PC-9 (cell line): ENCODE measurements at regions not wholly inside any gene's neighbourhood (a gene's known extent, or its start where the extent isn't known, plus 50 kb on each side); places are given as distances from the start of the nearest gene placed in this dataset.

Experiments used
- BruUV-seq: library from RNA; stranded (reverse); fragments of 400-500 nt; replicated peaks from 2 replicates; lab custom pipeline; 2021; lab: Mats Ljungman, UMichigan
- CTCF ChIA-PET: fragments of 300-600 bp; sonication (Branson Sonifier 250); formaldehyde crosslinking; loops from one replicate; lab custom pipeline; 2022; ENCODE audit warnings: antibody characterized with exemption; lab: Charles Lee
- POLR2A ChIA-PET: fragments of 300-600 bp; sonication (Branson Sonifier 250); formaldehyde crosslinking; loops from one replicate; lab custom pipeline; 2022; ENCODE audit warnings: antibody characterized with exemption; ENCODE audit not compliant: unreplicated experiment; lab: Charles Lee
- DNase-seq, 2 experiments: peaks; one replicate each; pipeline versions ENCODE4 v3.0.0 to v3.0.0-alpha.2; 2015 to 2022; ENCODE audit warnings: mixed read lengths in 1 of 2
- H2AFZ ChIP-seq: fragments of 200-600 bp; sonication (generic); 2 replicates; pipeline ENCODE4 v1.8.1; 2017; ENCODE audit warnings: antibody characterized with exemption
- H3F3A ChIP-seq: fragments of 200-600 bp; sonication (generic); 2 replicates; pipeline ENCODE4 v1.8.1; 2017; ENCODE audit warnings: antibody characterized with exemption, mild to moderate bottlenecking, low read depth; ENCODE audit not compliant: insufficient read depth
- H3K27ac ChIP-seq: fragments of 200-600 bp; sonication (generic); 2 replicates; pipeline ENCODE4 v1.6.1; 2016; ENCODE audit warnings: mixed run types
- H3K27me3 ChIP-seq: fragments of 200-600 bp; sonication (generic); 2 replicates; pipeline ENCODE4 v1.6.1; 2016; ENCODE audit warnings: low read depth, mixed run types; ENCODE audit not compliant: insufficient read depth
- H3K36me3 ChIP-seq: fragments of 200-600 bp; sonication (generic); 2 replicates; pipeline ENCODE4 v1.6.1; 2016; ENCODE audit warnings: low read depth, mixed run types
- H3K4me1 ChIP-seq: fragments of 200-600 bp; sonication (generic); replicated peaks from 2 replicates; pipeline ENCODE4 v1.6.1; 2016; ENCODE audit warnings: mixed run types; ENCODE audit not compliant: insufficient read depth
- H3K4me2 ChIP-seq: fragments of 200-600 bp; sonication (generic); 2 replicates; pipeline ENCODE4 v1.6.1; 2017; ENCODE audit warnings: mixed run types
- H3K4me3 ChIP-seq: fragments of 200-600 bp; sonication (generic); 2 replicates; pipeline ENCODE4 v1.6.1; 2016; ENCODE audit warnings: mixed run types
- H3K79me2 ChIP-seq: fragments of 200-600 bp; sonication (generic); 2 replicates; pipeline ENCODE4 v1.6.1; 2017; ENCODE audit warnings: low read depth, mixed run types
- H3K9me2 ChIP-seq: fragments of 200-600 bp; sonication (generic); 2 replicates; pipeline ENCODE4 v1.8.1; 2017; ENCODE audit warnings: mild to moderate bottlenecking; ENCODE audit not compliant: insufficient read depth
- H3K9me3 ChIP-seq: fragments of 200-600 bp; sonication (generic); 2 replicates; pipeline ENCODE4 v1.8.1; 2016; ENCODE audit warnings: low read depth; ENCODE audit not compliant: insufficient read depth
- H4K20me1 ChIP-seq: fragments of 200-600 bp; sonication (generic); 2 replicates; pipeline ENCODE4 v1.8.1; 2017; ENCODE audit not compliant: insufficient read depth
- EZH2 ChIP-seq: fragments of 200-600 bp; sonication (generic); IDR thresholded peaks from 2 replicates; pipeline ENCODE4 v1.8.0; 2017; ENCODE audit warnings: antibody characterized with exemption, low read depth
- intact Hi-C: fragments of 100-400 bp; cut with micrococcal nuclease; formaldehyde crosslinking; loops from one replicate; pipeline ENCODE4 v1.10.0; 2022; ENCODE audit not compliant: unreplicated experiment
- TF ChIP-seq, protein P1 (sequence below): fragments of 200-600 bp; sonication (generic); conservative IDR thresholded peaks from 2 replicates; pipeline ENCODE4 v1.6.1; 2017; ENCODE audit warnings: mixed run types, antibody characterized with exemption, mild to moderate bottlenecking, moderate library complexity

DNA sequence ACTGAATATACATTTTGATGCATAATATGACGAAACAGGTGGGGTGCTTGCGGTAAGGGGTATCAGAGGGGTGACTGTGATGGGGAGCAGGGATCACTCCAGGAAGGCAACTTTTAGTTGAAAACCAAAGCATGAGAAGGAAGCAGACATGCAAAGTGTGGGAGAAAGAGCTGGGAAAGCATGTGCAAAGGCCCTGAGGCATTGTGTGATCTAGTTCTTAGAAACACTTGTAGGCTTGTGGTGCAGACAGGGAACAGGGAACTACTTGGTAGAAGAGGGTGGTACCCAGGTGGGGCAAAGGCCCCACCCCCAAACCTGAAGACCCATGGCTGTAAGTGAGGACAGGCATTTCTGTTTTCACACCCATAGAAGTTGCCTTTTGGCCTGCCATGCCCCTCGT, 459.9 kb upstream of the EEF2KMT start:
- H3K36me3 ChIP-seq, result no peaks in the 10 kb centered on the region
- no peaks in the 10 kb centered on the region for H3K9me2 ChIP-seq
- no peak for TF ChIP-seq EZH2
- TF ChIP-seq, protein P1, sequence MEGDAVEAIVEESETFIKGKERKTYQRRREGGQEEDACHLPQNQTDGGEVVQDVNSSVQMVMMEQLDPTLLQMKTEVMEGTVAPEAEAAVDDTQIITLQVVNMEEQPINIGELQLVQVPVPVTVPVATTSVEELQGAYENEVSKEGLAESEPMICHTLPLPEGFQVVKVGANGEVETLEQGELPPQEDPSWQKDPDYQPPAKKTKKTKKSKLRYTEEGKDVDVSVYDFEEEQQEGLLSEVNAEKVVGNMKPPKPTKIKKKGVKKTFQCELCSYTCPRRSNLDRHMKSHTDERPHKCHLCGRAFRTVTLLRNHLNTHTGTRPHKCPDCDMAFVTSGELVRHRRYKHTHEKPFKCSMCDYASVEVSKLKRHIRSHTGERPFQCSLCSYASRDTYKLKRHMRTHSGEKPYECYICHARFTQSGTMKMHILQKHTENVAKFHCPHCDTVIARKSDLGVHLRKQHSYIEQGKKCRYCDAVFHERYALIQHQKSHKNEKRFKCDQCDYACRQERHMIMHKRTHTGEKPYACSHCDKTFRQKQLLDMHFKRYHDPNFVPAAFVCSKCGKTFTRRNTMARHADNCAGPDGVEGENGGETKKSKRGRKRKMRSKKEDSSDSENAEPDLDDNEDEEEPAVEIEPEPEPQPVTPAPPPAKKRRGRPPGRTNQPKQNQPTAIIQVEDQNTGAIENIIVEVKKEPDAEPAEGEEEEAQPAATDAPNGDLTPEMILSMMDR, result no peak
- no TSS peak for BruUV-seq
- no peak overlapping the region for H3K27ac ChIP-seq
- no peaks in the 10 kb centered on the region for H3K4me1 ChIP-seq
- H3K79me2 ChIP-seq, result no peaks in the 10 kb centered on the region
- H3K4me3 ChIP-seq, result no peak overlapping the region
- peaks cover 23% of the 10 kb centered on the region for H3K27me3 ChIP-seq
- no peaks in the 10 kb centered on the region for H4K20me1 ChIP-seq
- H3K9me3 ChIP-seq, result no peaks in the 10 kb centered on the region
- no peak overlapping the region for H2AFZ ChIP-seq
- H3F3A ChIP-seq, result no peaks in the 10 kb centered on the region
- H3K4me2 ChIP-seq, result no peak overlapping the region
- ChIA-PET CTCF (no interaction called here), POLR2A (interaction anchor here (0.6 kb wide), 1 partner anchor 8 kb away, joined by 3 read pairs; no protein-coding TSS in a partner anchor)
- intact Hi-C loops, result no loop called here
- DNase-seq, result no peak

DNA sequence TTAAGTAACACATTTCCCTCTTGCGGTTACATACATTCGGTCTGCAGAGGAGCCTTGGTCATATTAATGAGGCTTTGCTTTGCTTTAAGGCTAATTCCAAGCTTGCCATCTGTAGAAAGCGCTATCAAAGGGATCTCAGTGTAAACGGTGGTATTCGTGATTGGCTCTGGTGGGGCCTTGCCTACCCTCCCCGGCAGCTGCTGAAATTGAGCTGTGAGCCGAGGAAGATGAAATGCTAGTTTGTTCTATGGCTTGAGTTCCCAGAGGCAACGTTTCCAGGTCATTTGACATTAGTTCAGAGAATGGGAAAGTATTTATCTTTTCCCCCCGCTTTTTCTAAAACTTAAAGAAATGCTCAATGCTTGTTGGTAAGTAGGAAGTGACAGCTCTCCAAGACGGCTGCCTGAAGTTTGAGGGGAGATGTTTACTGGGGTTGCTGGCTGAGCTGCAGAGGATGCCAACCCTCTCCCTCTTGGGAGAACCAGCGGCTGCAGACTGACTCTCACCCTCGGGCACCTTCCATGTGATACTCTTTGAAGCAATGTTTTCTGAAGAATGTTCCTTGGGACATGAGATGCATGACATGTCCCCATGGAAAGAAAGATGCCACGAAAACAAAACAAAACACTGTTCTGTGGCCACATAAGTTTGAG, 458.7 kb upstream of the EEF2KMT start:
- Histone ChIP-seq H3K4me2 (no peak overlapping the region), H3K27me3 (peaks cover 30% of the 10 kb centered on the region), H2AFZ (no peak overlapping the region), H3K36me3 (no peaks in the 10 kb centered on the region), H3K79me2 (no peaks in the 10 kb centered on the region), H3K9me2 (no peaks in the 10 kb centered on the region), H4K20me1 (no peaks in the 10 kb centered on the region), H3K9me3 (no peaks in the 10 kb centered on the region), H3K4me3 (no peak overlapping the region), H3K4me1 (no peaks in the 10 kb centered on the region), H3F3A (no peaks in the 10 kb centered on the region), H3K27ac (no peak overlapping the region)
- intact Hi-C loops, result no loop called here
- BruUV-seq, result no TSS peak
- no peak for DNase-seq
- ChIA-PET POLR2A (no interaction called here), CTCF (no interaction called here)
- TF ChIP-seq, protein P1, result no peak

DNA sequence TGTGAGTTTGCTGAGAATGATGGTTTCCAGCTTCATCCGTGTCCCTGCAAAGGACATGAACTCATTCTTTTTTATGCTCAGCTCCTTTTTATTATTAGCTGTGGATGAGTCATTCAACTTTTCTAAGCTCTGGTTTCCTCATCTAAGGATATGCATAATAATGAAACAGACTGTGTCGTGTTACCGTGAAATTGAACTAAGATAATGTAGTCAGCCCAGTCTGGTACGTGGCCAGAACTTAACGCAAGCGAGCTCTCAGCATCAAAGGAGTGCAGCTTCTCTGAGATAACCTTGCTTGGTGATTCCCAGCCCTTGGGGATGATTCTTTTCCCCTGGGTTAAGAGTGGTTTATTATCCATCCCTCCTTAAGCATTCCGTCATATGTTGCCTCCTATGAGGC, 454.3 kb upstream of the EEF2KMT start:
- no peak for DNase-seq
- POLR2A ChIA-PET, result no interaction called here
- intact Hi-C loops, result no loop called here

More for the DNA sequence above, 454.3 kb upstream of the EEF2KMT start:
- Histone ChIP-seq H3K36me3 (no peaks in the 10 kb centered on the region), H3K27me3 (peaks cover 30% of the 10 kb centered on the region), H3K4me3 (no peak overlapping the region), H3K27ac (no peak overlapping the region), H3K4me1 (no peaks in the 10 kb centered on the region), H3K4me2 (no peak overlapping the region), H3K9me2 (no peaks in the 10 kb centered on the region), H4K20me1 (no peaks in the 10 kb centered on the region), H3K9me3 (no peaks in the 10 kb centered on the region), H3F3A (no peaks in the 10 kb centered on the region), H3K79me2 (no peaks in the 10 kb centered on the region), H2AFZ (no peak overlapping the region)
- CTCF ChIA-PET, result no interaction called here
- BruUV-seq, result no TSS peak
- TF ChIP-seq, protein P1, result no peak
- TF ChIP-seq EZH2, result no peak
